Thyroid gland (tissue), 4 donors: ENCODE measurements at regions not wholly inside any gene's neighbourhood (a gene's known extent, or its start where the extent isn't known, plus 50 kb on each side); places are given as distances from the start of the nearest gene placed in this dataset.

ENCODE experiments used
- POLR2A ChIP-seq, 2 donors: fragments of 450-650 bp; IDR thresholded peaks; one replicate each; pipeline ENCODE4 v1.6.1; 2017; ENCODE audit warnings: antibody characterized with exemption in 2 of 2, mild to moderate bottlenecking in 2 of 2, moderate library complexity in 1 of 2
- TF ChIP-seq, protein P1 (sequence below), 6 experiments: fragments of 200-600 bp in 3 of 6; fragments of 450-650 bp in 3 of 6; sonication (generic) in 3 of 6; IDR thresholded peaks; one replicate each; pipeline ENCODE4 v1.5.1; 2016 to 2019; ENCODE audit warnings: antibody characterized with exemption in 6 of 6, mild to moderate bottlenecking in 2 of 6, inconsistent platforms in 1 of 6, moderate library complexity in 1 of 6

DNA sequence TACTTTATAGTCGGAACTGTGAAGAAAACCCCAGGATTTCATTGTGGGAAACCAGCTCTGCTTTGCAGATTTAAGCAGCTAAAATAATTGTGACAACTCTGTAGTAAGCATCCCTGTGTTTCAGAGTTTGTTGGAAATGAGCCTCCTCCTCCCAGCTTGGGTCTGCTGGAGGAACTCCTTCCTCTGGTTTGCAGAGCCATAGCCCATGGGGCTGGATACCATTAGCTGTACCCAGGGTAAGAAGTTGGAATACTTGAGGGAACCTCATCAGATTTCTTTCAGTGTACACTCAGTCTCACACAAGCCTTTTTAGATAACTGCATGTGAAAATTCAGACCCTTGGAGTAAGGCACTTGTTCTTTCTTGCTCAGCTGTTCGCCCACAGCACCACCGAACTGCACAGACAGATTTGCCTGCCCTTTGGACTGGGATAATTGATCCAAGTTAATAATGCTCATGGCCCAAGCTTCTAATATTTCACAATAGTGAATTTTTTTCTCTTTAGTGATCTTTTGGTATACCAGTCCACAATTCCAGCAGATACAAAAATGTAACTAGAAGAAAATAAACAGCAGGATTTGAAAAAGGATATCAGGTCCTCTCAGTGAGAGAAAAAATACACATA is 467.4 kb upstream of the FZD8 start:
- TF ChIP-seq, protein P1, sequence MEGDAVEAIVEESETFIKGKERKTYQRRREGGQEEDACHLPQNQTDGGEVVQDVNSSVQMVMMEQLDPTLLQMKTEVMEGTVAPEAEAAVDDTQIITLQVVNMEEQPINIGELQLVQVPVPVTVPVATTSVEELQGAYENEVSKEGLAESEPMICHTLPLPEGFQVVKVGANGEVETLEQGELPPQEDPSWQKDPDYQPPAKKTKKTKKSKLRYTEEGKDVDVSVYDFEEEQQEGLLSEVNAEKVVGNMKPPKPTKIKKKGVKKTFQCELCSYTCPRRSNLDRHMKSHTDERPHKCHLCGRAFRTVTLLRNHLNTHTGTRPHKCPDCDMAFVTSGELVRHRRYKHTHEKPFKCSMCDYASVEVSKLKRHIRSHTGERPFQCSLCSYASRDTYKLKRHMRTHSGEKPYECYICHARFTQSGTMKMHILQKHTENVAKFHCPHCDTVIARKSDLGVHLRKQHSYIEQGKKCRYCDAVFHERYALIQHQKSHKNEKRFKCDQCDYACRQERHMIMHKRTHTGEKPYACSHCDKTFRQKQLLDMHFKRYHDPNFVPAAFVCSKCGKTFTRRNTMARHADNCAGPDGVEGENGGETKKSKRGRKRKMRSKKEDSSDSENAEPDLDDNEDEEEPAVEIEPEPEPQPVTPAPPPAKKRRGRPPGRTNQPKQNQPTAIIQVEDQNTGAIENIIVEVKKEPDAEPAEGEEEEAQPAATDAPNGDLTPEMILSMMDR (IDR thresholded peaks at IDR 0.05): no peak
- TF ChIP-seq POLR2A (IDR thresholded peaks at IDR 0.05): no peak
